ENCODE measurements at regions not wholly inside any gene's neighbourhood (a gene's known extent, or its start where the extent isn't known, plus 50 kb on each side); places are given as distances from the start of the nearest gene placed in this dataset.

DNA sequence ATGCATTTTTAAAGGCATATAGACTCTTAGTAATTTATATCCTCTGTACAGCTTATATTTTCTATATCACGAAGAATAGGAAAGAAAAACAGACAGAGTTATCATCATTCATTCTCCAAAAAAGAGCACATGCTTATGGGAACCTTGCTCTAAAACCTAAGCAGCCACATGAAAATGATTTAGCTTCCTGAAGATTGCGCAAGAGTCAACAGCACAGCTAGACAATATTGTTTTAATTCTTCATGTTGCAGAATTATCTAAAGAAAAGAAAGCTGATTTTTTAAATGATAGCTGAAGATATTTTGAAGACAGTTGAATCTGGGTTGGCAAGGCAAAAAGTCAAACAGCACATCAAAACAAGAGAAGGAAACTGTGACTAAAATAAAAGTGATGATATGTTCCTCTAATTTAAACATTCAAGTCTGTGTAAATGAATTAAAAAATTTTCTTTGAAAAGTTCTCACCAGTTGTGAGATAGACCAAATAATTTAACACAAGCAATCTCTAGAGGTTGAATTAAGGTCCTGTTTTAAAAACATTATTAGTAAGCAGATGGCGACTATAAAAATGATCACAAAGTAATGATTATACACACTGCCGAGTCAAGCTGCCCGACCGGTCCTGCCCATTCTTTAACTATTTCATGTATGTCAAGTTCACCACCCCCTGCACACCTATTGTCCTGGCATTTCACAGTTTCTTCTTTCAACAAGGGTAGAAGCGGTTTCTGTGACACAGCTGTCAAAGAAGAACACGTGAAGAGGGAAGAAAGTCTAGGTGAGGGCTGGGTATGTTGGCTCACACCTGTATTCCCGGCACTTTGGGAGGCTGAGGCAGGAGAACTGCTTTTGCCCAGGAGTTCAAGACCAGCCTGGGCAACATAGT, 74.2 kb upstream of the BHLHE40 start:
- intact Hi-C loops (cut with micrococcal nuclease): no loop called here
- peak overlapping the region; percentile 9 for H3K27ac Mint-ChIP-seq (ENCODE audit: low read depth, unreplicated experiment)
- H3K27me3 Mint-ChIP-seq (ENCODE audit: insufficient read depth, unreplicated experiment): no peaks in the 10 kb centered on the region
- CTCF ChIA-PET: interaction anchor here (0.6 to 1.6 kb wide), 7 partner anchors 13 to 184 kb away, joined by 3 to 7 read pairs (median 3); no protein-coding TSS in a partner anchor
- peaks cover 25% of the 10 kb centered on the region for H3K4me1 Mint-ChIP-seq (ENCODE audit: insufficient read depth, unreplicated experiment)
- no TSS peak for BruUV-seq (replicated peaks)
- TF ChIP-seq, protein P1, sequence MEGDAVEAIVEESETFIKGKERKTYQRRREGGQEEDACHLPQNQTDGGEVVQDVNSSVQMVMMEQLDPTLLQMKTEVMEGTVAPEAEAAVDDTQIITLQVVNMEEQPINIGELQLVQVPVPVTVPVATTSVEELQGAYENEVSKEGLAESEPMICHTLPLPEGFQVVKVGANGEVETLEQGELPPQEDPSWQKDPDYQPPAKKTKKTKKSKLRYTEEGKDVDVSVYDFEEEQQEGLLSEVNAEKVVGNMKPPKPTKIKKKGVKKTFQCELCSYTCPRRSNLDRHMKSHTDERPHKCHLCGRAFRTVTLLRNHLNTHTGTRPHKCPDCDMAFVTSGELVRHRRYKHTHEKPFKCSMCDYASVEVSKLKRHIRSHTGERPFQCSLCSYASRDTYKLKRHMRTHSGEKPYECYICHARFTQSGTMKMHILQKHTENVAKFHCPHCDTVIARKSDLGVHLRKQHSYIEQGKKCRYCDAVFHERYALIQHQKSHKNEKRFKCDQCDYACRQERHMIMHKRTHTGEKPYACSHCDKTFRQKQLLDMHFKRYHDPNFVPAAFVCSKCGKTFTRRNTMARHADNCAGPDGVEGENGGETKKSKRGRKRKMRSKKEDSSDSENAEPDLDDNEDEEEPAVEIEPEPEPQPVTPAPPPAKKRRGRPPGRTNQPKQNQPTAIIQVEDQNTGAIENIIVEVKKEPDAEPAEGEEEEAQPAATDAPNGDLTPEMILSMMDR (IDR thresholded peaks at IDR 0.05; ENCODE audit: unreplicated experiment): no peak
- H3K9me3 Mint-ChIP-seq (ENCODE audit: unreplicated experiment): no peaks in the 10 kb centered on the region
- H3K36me3 Mint-ChIP-seq (ENCODE audit: insufficient read depth, unreplicated experiment): no peaks in the 10 kb centered on the region
- no peak overlapping the region for H3K4me3 Mint-ChIP-seq (ENCODE audit: unreplicated experiment)
- POLR2A ChIA-PET: interaction anchor here (0.6 to 0.9 kb wide), 3 partner anchors 72 to 80 kb away, joined by 3 read pairs; no protein-coding TSS in a partner anchor
- peak; percentile 52 for DNase-seq (ENCODE audit: unreplicated experiment)

DNA sequence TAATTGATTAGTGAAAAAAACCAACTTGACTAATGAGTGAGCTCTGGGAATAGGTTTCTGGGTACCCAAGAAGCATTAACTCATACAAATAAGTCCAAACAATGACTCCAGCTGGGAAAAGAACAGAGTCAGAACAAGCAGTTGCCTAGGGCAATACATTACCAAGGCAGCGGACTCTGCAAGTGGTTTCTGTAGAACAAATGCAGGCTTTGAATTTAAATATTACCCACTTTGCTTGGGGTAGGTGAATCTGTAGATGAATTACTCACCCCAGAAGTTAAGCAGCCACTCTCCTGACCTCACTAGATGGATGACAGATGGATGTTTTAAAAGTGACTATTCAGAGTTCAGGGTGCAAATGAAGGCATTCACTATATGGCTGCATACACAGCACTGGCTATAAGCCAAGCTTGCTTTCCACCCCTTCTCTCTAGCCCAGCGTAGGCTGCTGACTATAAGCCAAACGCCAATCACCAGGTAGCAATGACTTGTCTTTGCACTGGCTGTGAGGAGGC, 73.1 kb upstream of the BHLHE40 start:
- Mint-ChIP-seq H3K4me1 (ENCODE audit: insufficient read depth, unreplicated experiment) (peaks cover 22% of the 10 kb centered on the region), H3K9me3 (ENCODE audit: unreplicated experiment) (no peaks in the 10 kb centered on the region), H3K27me3 (ENCODE audit: insufficient read depth, unreplicated experiment) (no peaks in the 10 kb centered on the region), H3K27ac (ENCODE audit: low read depth, unreplicated experiment) (no peak overlapping the region), H3K36me3 (ENCODE audit: insufficient read depth, unreplicated experiment) (no peaks in the 10 kb centered on the region), H3K4me3 (ENCODE audit: unreplicated experiment) (no peak overlapping the region)
- POLR2A ChIA-PET: interaction anchor here (0.6 to 1.2 kb wide), 6 partner anchors 74 to 81 kb away, joined by 3 read pairs; no protein-coding TSS in a partner anchor
- DNase-seq (ENCODE audit: unreplicated experiment): peak; percentile 67
- TF ChIP-seq, protein P1 (IDR thresholded peaks at IDR 0.05; ENCODE audit: unreplicated experiment): no peak
- CTCF ChIA-PET: interaction anchor here (0.8 to 1.6 kb wide), 4 partner anchors 14 to 185 kb away, joined by 3 to 7 read pairs (median 4); no protein-coding TSS in a partner anchor
- intact Hi-C loops (cut with micrococcal nuclease): loop anchor here (2.0 kb wide), 1 partner anchor 71 kb away; no protein-coding TSS in a partner anchor
- BruUV-seq (replicated peaks): no TSS peak

DNA sequence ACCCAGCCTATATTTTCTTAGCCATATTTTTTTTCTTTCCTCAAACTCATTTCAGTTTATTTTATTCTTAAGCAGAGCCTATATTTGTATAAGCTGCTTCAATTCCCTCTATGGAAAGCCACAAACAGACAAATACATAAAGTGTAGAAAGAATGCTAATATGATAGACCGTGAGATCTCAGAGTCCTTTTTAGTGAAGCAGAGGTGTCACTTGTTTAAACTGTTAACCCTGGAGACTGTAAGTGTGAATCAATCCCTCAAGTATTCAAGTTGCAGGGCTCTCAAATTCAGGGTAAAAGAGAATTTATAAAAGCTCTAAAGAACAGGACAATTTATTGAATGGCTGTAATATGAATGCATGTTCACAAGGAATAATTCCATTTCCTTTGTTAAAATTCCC, 72.2 kb upstream of the BHLHE40 start:
- no peak overlapping the region for H3K27ac Mint-ChIP-seq (ENCODE audit: low read depth, unreplicated experiment)
- no peak overlapping the region for H3K4me3 Mint-ChIP-seq (ENCODE audit: unreplicated experiment)
- no TSS peak for BruUV-seq (replicated peaks)
- intact Hi-C loops (cut with micrococcal nuclease): loop anchor here (2.0 kb wide), 1 partner anchor 70 kb away; no protein-coding TSS in a partner anchor
- POLR2A ChIA-PET: interaction anchor here (0.7 to 1.2 kb wide), 2 partner anchors 81 to 165 kb away, joined by 3 read pairs; no protein-coding TSS in a partner anchor
- no peaks in the 10 kb centered on the region for H3K9me3 Mint-ChIP-seq (ENCODE audit: unreplicated experiment)
- H3K27me3 Mint-ChIP-seq (ENCODE audit: insufficient read depth, unreplicated experiment): no peaks in the 10 kb centered on the region
- CTCF ChIA-PET: interaction anchor here (0.5 to 1.2 kb wide), 5 partner anchors 9 to 342 kb away, joined by 3 to 7 read pairs (median 4); no protein-coding TSS in a partner anchor
- H3K36me3 Mint-ChIP-seq (ENCODE audit: insufficient read depth, unreplicated experiment): no peaks in the 10 kb centered on the region
- no peak for DNase-seq (ENCODE audit: unreplicated experiment)
- H3K4me1 Mint-ChIP-seq (ENCODE audit: insufficient read depth, unreplicated experiment): peaks cover 22% of the 10 kb centered on the region
- TF ChIP-seq, protein P1 (IDR thresholded peaks at IDR 0.05; ENCODE audit: unreplicated experiment): no peak

Data from MCF 10A (cell line).